ENCODE measurements at regions not wholly inside any gene's neighbourhood (a gene's known extent, or its start where the extent isn't known, plus 50 kb on each side); places are given as distances from the start of the nearest gene placed in this dataset.

DNA sequence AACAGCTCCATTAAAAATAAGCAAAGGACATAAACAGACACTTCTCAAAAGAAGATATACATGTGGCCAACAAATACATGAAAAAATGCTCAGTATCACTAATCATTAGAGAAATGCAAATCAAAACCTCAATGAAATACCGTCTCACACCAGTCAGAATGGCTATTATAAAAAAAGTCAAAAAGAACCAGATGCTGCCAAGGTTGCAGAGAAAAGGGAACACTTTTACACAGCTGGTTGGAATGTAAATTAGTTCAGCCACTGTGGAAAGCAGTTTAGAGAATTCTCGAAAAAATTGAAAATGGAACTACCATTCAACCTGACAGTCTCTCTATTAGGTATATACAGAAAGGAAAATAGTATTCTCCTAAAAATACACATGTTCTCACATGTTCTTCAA, 102.4 kb upstream of the FIBIN start:
- TF ChIP-seq SUZ12 (IDR thresholded peaks at IDR 0.05) (no peak), ARNT (IDR thresholded peaks at IDR 0.05) (no peak), HDGF (IDR thresholded peaks at IDR 0.05; ENCODE audit: borderline replicate concordance) (no peak), FOXK2 (IDR thresholded peaks at IDR 0.05) (no peak), SP1 (IDR thresholded peaks at IDR 0.05) (no peak), BHLHE40 (IDR thresholded peaks at IDR 0.05; ENCODE audit: borderline replicate concordance) (no peak), LEF1 (IDR thresholded peaks at IDR 0.05; ENCODE audit: borderline replicate concordance) (no peak), NFRKB (IDR thresholded peaks at IDR 0.05) (no peak), FOXM1 (IDR thresholded peaks at IDR 0.05; ENCODE audit: borderline replicate concordance) (no peak), FOXA1 (IDR thresholded peaks at IDR 0.05) (no peak)
